HG02852 (cell line): ENCODE measurements at regions not wholly inside any gene's neighbourhood (a gene's known extent, or its start where the extent isn't known, plus 50 kb on each side); places are given as distances from the start of the nearest gene placed in this dataset.

Experiments
- ATAC-seq: cut with Tn5 transposase; IDR thresholded peaks from one replicate; pipeline ENCODE4 v1.9.1; 2021; ENCODE audit warnings: mild to moderate bottlenecking, moderate library complexity; ENCODE audit not compliant: unreplicated experiment

DNA sequence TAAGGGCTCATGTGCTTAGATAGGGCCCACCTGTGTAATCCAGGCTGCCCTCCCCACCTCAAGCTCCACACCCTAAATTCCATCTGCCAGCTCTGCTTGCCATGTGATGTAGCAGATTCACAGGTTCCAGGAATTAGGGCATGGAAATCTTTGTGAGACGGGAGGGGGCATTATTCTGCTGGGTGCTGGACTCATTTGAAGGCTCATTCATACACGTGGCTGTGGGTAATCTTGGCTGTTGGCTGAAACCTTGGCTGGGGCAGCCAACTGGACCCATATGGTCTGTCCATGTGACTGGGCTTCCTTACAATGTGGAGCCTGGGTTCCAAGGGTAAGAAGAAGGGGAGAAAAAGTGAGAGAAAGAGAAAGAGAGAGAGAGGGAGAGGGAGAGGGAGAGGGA is 115.1 kb downstream of the CYLD start:
- no peak for ATAC-seq

DNA sequence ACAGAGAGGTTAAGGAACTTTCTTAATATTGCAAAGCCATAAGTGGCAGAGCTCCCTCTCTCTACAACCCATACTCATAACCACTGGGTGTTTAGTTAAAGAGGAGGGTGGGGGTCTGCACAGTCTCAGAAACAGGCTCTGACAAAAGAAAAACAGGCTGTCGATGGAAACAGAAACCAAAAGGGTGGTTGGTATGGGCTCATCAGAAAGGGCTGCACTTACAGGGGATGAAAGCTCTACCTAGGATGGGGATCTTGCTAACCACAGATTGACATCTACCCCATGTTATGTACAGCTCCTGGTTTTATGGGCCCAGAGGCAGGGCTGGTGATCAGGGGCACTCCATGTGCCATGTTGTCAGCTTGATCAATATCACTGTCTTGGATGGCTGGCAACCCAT is 111.4 kb downstream of the CYLD start:
- no peak for ATAC-seq
